HCT116 (cell line): ENCODE measurements at regions not wholly inside any gene's neighbourhood (a gene's known extent, or its start where the extent isn't known, plus 50 kb on each side); places are given as distances from the start of the nearest gene placed in this dataset.

ENCODE experiments used
- ATAC-seq: fragments of 200-7000 bp; cut with Tn5 transposase; 2 replicates; pipeline ENCODE4 v1.9.1; 2020; ENCODE audit warnings: mild to moderate bottlenecking, moderate library complexity
- BruUV-seq: library from RNA; stranded (reverse); fragments of 400-500 nt; replicated peaks from 2 replicates; lab custom pipeline; 2021; lab: Mats Ljungman, UMichigan
- CTCF ChIA-PET: fragments of 300-600 bp; sonication (Branson Sonifier 250); formaldehyde crosslinking; loops from one replicate; lab custom pipeline; 2021; ENCODE audit warnings: antibody characterized with exemption; lab: Charles Lee
- POLR2A ChIA-PET: fragments of 300-600, 350-600 bp; sonication (Branson Sonifier 250); formaldehyde crosslinking; loops from one replicate; lab custom pipeline; 2021; ENCODE audit warnings: antibody characterized with exemption; lab: Charles Lee
- RAD21 ChIA-PET, 2 experiments: fragments of 300-600 bp; sonication (Branson Sonifier 250); formaldehyde crosslinking; loops; one replicate each; lab custom pipeline; 2023; ENCODE audit warnings: low total read pairs in 2 of 2; ENCODE audit not compliant: uncharacterized antibody in 2 of 2, unreplicated experiment in 2 of 2, low non-redundant PET in 1 of 2; lab: Charles Lee
- DNase-seq: peaks from one replicate; pipeline ENCODE4 v3.0.0-alpha.2; 2010; ENCODE audit warnings: low read depth, low spot score
- H2AFZ ChIP-seq: fragments of 200-600 bp; shearing (Covaris generic), sonication (generic); 2 replicates; pipeline ENCODE4 v1.6.1; 2017; ENCODE audit warnings: low read depth, mixed run types, mixed read lengths, antibody characterized with exemption, low read length; ENCODE audit not compliant: poor library complexity, severe bottlenecking
- H3K27ac ChIP-seq: 2 replicates; pipeline ENCODE4 v1.5.1; 2012; ENCODE audit warnings: low read depth, low read length
- H3K27me3 ChIP-seq: fragments of 200-600 bp; sonication (generic); 2 replicates; pipeline ENCODE4 v1.6.1; 2016; ENCODE audit warnings: mixed run types, low read length, mixed read lengths; ENCODE audit not compliant: insufficient read depth
- H3K36me3 ChIP-seq, 2 experiments: fragments of 200-500 bp in 1 of 2; fragments of 200-600 bp in 1 of 2; sonication (Bioruptor generic) in 1 of 2; sonication (generic) in 1 of 2; 2 replicates each; pipeline versions ENCODE4 v1.5.1 to v1.6.1; 2014 to 2016; ENCODE audit warnings: low read length in 2 of 2, inconsistent platforms in 1 of 2, mixed read lengths in 1 of 2, mixed run types in 1 of 2; ENCODE audit not compliant: insufficient read depth in 2 of 2, control insufficient read depth in 1 of 2
- H3K4me1 ChIP-seq, 2 experiments: fragments of 200-600 bp in 1 of 2; sonication (generic) in 1 of 2; 2 replicates each; pipeline versions ENCODE4 v1.5.1 to v1.6.1; 2012 to 2017; ENCODE audit warnings: low read length in 2 of 2, inconsistent platforms in 1 of 2, mild to moderate bottlenecking in 1 of 2, mixed read lengths in 1 of 2, mixed run types in 1 of 2, moderate library complexity in 1 of 2; ENCODE audit not compliant: insufficient read depth in 2 of 2, control insufficient read depth in 1 of 2
- H3K4me2 ChIP-seq: fragments of 200-600 bp; sonication (generic); 2 replicates; pipeline ENCODE4 v1.6.1; 2017; ENCODE audit warnings: mixed run types, low read length, mixed read lengths
- H3K4me3 ChIP-seq, 2 experiments: fragments of 200-600 bp in 1 of 2; sonication (generic) in 1 of 2; replicated peaks in 1 of 2; 2 replicates each; pipeline ENCODE4 v1.5.1; 2011 to 2016; ENCODE audit warnings: low read length in 2 of 2, control low read depth in 1 of 2, low read depth in 1 of 2, mild to moderate bottlenecking in 1 of 2, mixed read lengths in 1 of 2, mixed run types in 1 of 2
- H3K79me2 ChIP-seq: fragments of 200-600 bp; sonication (generic); 2 replicates; pipeline ENCODE4 v1.6.1; 2017; ENCODE audit warnings: mild to moderate bottlenecking, mixed run types, low read length, moderate library complexity, mixed read lengths; ENCODE audit not compliant: insufficient read depth
- H3K9ac ChIP-seq: fragments of 200-600 bp; sonication (generic); 2 replicates; pipeline ENCODE4 v1.6.1; 2016; ENCODE audit warnings: low read length, mixed read lengths
- H3K9me2 ChIP-seq: fragments of 200-600 bp; sonication (generic), shearing (Covaris generic); 2 replicates; pipeline ENCODE4 v1.6.1; 2017; ENCODE audit warnings: mixed run types, mild to moderate bottlenecking, moderate library complexity; ENCODE audit not compliant: insufficient read depth
- H3K9me3 ChIP-seq, 2 experiments: fragments of 200-500 bp in 1 of 2; fragments of 200-600 bp in 1 of 2; sonication (Bioruptor generic) in 1 of 2; sonication (generic) in 1 of 2; 2 replicates each; pipeline ENCODE4 v1.6.1; 2014 to 2017; ENCODE audit warnings: low read length in 2 of 2, mixed read lengths in 2 of 2, inconsistent platforms in 1 of 2, low read depth in 1 of 2, mild to moderate bottlenecking in 1 of 2, mixed run types in 1 of 2, moderate library complexity in 1 of 2; ENCODE audit not compliant: control insufficient read depth in 1 of 2, insufficient read depth in 1 of 2
- H4K20me1 ChIP-seq: fragments of 200-600 bp; sonication (generic), shearing (Covaris generic); 2 replicates; pipeline ENCODE4 v1.6.1; 2017; ENCODE audit warnings: mixed run types, mild to moderate bottlenecking, moderate library complexity; ENCODE audit not compliant: insufficient read depth
- CEBPB ChIP-seq: IDR thresholded peaks from 2 replicates; pipeline ENCODE4 v1.6.1; 2012; ENCODE audit warnings: low read depth
- SP1 ChIP-seq: IDR thresholded peaks from 2 replicates; pipeline ENCODE4 v1.6.1; 2012; ENCODE audit warnings: low read depth
- SRF ChIP-seq: IDR thresholded peaks from 2 replicates; pipeline ENCODE4 v1.6.1; 2012; ENCODE audit warnings: low read depth
- YY1 ChIP-seq: IDR thresholded peaks from 2 replicates; pipeline ENCODE4 v1.6.1; 2011; ENCODE audit warnings: low read length, low read depth, moderate library complexity, mild to moderate bottlenecking; ENCODE audit not compliant: insufficient replicate concordance; ENCODE audit errors: extremely low read depth
- ZNF274 ChIP-seq: fragments of 200-500 bp; sonication (Bioruptor generic); IDR thresholded peaks from 2 replicates; pipeline ENCODE4 v1.6.1; 2014; ENCODE audit warnings: mild to moderate bottlenecking, low read depth, low read length, inconsistent platforms
- intact Hi-C: fragments of 100-400 bp; cut with micrococcal nuclease; formaldehyde crosslinking; loops from 2 replicates; pipeline ENCODE4 v1.10.0; 2022

- Histone ChIP-seq H3K9me3 (no peaks in the 10 kb centered on the region), H3K27ac (no peak overlapping the region), H3K4me1 (peaks cover 0 to 38% of the 10 kb centered on the region in 2 experiments; a peak in 2 of 4 replicates), H3K9ac (no peak overlapping the region), H4K20me1 (no peaks in the 10 kb centered on the region), H2AFZ (no peak overlapping the region), H3K27me3 (no peaks in the 10 kb centered on the region), H3K4me3 (no peak overlapping the region), H3K79me2 (no peaks in the 10 kb centered on the region), H3K9me2 (no peaks in the 10 kb centered on the region), H3K36me3 (no peaks in the 10 kb centered on the region), H3K4me2 (no peak overlapping the region)
- CTCF ChIA-PET: no interaction called here
- DNase-seq (no peak), ATAC-seq (no peak)
- POLR2A ChIA-PET: interaction anchor here (0.9 kb wide), 1 partner anchor 11 kb away, joined by 3 read pairs; no protein-coding TSS in a partner anchor
- intact Hi-C loops: no loop called here
- no TSS peak for BruUV-seq
- RAD21 ChIA-PET: no interaction called here
- no peak for TF ChIP-seq SP1
- no peak for TF ChIP-seq ZNF274
Observed at GRCh38 chr3:30502051-30502741, 104.2 kb upstream of the TGFBR2 start.

- H4K20me1 ChIP-seq: no peaks in the 10 kb centered on the region
- H3K4me2 ChIP-seq: no peak overlapping the region
- POLR2A ChIA-PET: interaction anchor here (0.9 kb wide), 1 partner anchor 10 kb away, joined by 3 read pairs; no protein-coding TSS in a partner anchor
- DNase-seq (no peak), ATAC-seq (no peak)
- BruUV-seq: no TSS peak
- no peaks in the 10 kb centered on the region for H3K27me3 ChIP-seq
- H3K4me3 ChIP-seq: no peak overlapping the region
- peaks cover 0 to 38% of the 10 kb centered on the region in 2 experiments; a peak in 2 of 4 replicates for H3K4me1 ChIP-seq
- no peak overlapping the region for H3K27ac ChIP-seq
- intact Hi-C loops: no loop called here
- no peaks in the 10 kb centered on the region for H3K9me3 ChIP-seq
- H2AFZ ChIP-seq: no peak overlapping the region
- RAD21 ChIA-PET: no interaction called here
- no peaks in the 10 kb centered on the region for H3K36me3 ChIP-seq
- H3K9me2 ChIP-seq: no peaks in the 10 kb centered on the region
- H3K79me2 ChIP-seq: no peaks in the 10 kb centered on the region
- no peak overlapping the region for H3K9ac ChIP-seq
- TF ChIP-seq SRF: no peak
- no peak for TF ChIP-seq YY1
- no peak for TF ChIP-seq CEBPB
- CTCF ChIA-PET: no interaction called here
Observed at GRCh38 chr3:30502742-30503073, 103.7 kb upstream of the TGFBR2 start.
